RWPE1 (cell line): ENCODE measurements at regions not wholly inside any gene's neighbourhood (a gene's known extent, or its start where the extent isn't known, plus 50 kb on each side); places are given as distances from the start of the nearest gene placed in this dataset.

Experiments used
- CTCF ChIA-PET: fragments of 350-600 bp; sonication (Branson Sonifier 250); formaldehyde crosslinking; extraction: SDS; loops from one replicate; lab custom pipeline; 2021; lab: Yijun Ruan, JAX
- POLR2A ChIA-PET: fragments of 400-600 bp; formaldehyde crosslinking; extraction: SDS; loops from one replicate; lab custom pipeline; 2020; ENCODE audit warnings: antibody characterized with exemption; ENCODE audit not compliant: low non-redundant PET; lab: Yijun Ruan, JAX
- DNase-seq: peaks from one replicate; pipeline ENCODE4 v3.0.0; 2012; ENCODE audit warnings: low spot score
- H3K27ac ChIP-seq: fragments of 450-650 bp; 2 replicates; pipeline ENCODE4 v1.5.1; 2017
- TF ChIP-seq, protein P1 (sequence below): fragments of 450-650 bp; conservative IDR thresholded peaks from 2 replicates; pipeline ENCODE4 v1.5.1; 2017; ENCODE audit warnings: low read depth, mild to moderate bottlenecking

DNA sequence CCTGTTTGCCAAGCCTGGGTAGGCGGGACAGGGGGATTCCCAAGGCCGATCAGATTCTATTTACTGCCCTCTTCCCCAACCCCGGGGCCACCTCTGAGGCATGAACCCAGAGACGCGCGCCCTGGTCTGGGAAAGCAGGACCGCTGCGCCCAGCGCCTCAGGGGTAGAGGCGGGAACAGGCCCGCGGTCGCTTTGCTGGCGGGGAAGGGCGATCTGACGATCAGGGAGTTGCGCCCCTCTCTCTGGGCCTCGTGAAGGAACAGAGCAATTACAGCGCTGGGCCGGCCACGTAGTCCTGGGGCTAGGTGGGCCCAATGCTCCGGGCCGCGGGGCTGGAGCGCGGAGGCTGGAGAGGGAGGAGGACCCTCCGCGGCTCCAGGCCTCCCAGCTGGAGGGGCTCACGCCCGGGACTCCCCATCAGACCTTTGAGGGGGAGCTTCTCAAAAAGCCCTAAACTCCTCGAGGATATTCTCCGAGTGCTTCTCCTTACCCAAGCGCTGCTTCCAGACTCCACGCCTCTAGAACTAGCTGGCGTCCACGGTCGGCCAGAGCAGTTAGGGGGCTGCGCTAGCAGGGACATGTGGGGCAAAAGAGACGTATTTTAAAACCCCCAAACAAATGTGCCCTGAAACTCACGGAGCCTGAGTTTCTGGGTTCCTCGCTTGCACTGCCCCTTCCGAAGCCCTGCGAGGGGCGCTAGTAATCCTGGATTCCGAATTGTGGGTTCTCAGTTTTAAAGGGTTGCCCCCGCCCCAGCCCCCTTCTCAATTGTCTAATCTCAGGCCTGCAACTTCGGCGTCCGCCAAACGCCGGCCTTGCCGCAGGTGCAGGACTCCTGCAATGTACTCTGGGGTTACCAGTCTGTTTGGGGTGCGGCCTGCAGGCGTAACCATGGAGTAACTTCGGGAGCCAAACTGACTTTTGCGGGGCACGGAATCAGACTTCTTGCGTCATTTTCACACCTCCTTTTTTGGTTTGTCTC lies 57.6 kb downstream of the TMEM174 start:
- POLR2A ChIA-PET, result no interaction called here
- no peak overlapping the region for H3K27ac ChIP-seq
- CTCF ChIA-PET, result interaction anchor here (2.6 to 3.3 kb wide), 2 partner anchors 15 to 221 kb away, joined by 9 to 21 read pairs; no protein-coding TSS in a partner anchor
- TF ChIP-seq, protein P1, sequence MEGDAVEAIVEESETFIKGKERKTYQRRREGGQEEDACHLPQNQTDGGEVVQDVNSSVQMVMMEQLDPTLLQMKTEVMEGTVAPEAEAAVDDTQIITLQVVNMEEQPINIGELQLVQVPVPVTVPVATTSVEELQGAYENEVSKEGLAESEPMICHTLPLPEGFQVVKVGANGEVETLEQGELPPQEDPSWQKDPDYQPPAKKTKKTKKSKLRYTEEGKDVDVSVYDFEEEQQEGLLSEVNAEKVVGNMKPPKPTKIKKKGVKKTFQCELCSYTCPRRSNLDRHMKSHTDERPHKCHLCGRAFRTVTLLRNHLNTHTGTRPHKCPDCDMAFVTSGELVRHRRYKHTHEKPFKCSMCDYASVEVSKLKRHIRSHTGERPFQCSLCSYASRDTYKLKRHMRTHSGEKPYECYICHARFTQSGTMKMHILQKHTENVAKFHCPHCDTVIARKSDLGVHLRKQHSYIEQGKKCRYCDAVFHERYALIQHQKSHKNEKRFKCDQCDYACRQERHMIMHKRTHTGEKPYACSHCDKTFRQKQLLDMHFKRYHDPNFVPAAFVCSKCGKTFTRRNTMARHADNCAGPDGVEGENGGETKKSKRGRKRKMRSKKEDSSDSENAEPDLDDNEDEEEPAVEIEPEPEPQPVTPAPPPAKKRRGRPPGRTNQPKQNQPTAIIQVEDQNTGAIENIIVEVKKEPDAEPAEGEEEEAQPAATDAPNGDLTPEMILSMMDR, result no peak
- DNase-seq, result no peak

DNA sequence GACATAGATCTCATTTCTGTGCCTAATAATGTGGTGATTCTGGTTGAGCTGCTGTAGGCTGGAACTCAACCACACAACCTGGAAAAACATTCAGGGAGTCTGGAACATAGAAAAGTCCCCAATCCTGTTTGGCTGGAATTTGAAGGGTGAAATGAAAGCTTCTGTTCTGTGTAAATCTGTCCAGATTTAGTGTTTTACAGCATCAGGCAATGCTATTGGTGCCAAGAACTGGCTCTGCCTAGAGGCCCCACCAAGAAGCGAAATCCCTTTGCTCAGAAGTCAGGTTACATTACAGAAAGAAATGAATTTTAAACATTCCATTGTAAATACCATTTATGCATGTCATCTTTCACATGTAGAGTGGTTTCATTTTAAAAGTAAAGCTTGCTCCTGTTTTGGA lies 56.3 kb downstream of the TMEM174 start:
- POLR2A ChIA-PET, result no interaction called here

DNA sequence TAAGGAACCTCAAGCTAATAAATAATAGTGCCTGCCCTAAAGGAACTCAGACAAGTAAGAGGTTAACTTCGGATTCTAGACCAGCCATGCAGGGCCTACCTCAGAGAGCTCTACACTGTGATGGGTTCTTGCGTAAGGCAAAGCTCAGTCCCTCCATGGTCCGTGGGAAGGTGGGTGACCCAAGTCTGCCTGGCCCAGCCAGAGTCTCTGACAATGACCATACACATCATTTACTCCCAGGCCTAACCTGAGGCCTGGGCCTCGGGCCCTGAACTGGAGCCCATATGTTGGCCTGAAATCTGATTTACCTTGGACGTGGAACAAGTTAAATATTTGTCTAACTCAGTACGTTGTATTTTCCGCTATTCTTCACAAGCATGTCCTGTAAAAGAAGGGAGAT lies 55.1 kb downstream of the TMEM174 start:
- no peak for DNase-seq
- CTCF ChIA-PET, result interaction anchor here (1.4 to 3.3 kb wide), 3 partner anchors 12 to 223 kb away, joined by 5 to 21 read pairs (median 9); no protein-coding TSS in a partner anchor
- no peak overlapping the region for H3K27ac ChIP-seq
- TF ChIP-seq, protein P1, result no peak
- POLR2A ChIA-PET, result no interaction called here

More for the DNA sequence above, 56.3 kb downstream of the TMEM174 start:
- DNase-seq, result no peak
- no peak overlapping the region for H3K27ac ChIP-seq
- CTCF ChIA-PET, result interaction anchor here (0.5 to 3.3 kb wide), 7 partner anchors 9 to 494 kb away, joined by 3 to 21 read pairs (median 5); no protein-coding TSS in a partner anchor
- TF ChIP-seq, protein P1, result no peak
